Kidney (tissue), 13 donors: ENCODE measurements at regions not wholly inside any gene's neighbourhood (a gene's known extent, or its start where the extent isn't known, plus 50 kb on each side); places are given as distances from the start of the nearest gene placed in this dataset.

Source experiments
- DNase-seq, 5 donors: peaks; one replicate each; pipeline ENCODE4 v3.0.0-alpha.2; 2013 to 2020
- FAIRE-seq: peaks from 2 replicates; lab custom pipeline; 2012; peaks lifted over from hg19 to GRCh38; lab: Jason Lieb, UNC
- H3K27ac ChIP-seq, 2 donors: one replicate each; pipeline ENCODE4 v1.7.0; 2013; ENCODE audit warnings: low read depth in 2 of 2, low read length in 2 of 2, inconsistent platforms in 1 of 2
- H3K27me3 ChIP-seq: one replicate; pipeline ENCODE4 v1.7.1; 2013; ENCODE audit warnings: low read length, inconsistent platforms; ENCODE audit not compliant: control insufficient read depth, insufficient read depth
- H3K36me3 ChIP-seq, 3 donors: one replicate each; pipeline versions ENCODE4 v1.7.0 to v1.7.1; 2013; ENCODE audit warnings: low read length in 3 of 3, control low read depth in 1 of 3, inconsistent platforms in 1 of 3; ENCODE audit not compliant: insufficient read depth in 3 of 3, control insufficient read depth in 2 of 3
- H3K4me1 ChIP-seq, 3 donors: one replicate each; pipeline versions ENCODE4 v1.7.0 to v1.7.1; 2013; ENCODE audit warnings: low read length in 3 of 3, inconsistent platforms in 1 of 3, low read depth in 1 of 3; ENCODE audit not compliant: control insufficient read depth in 2 of 3, insufficient read depth in 2 of 3
- H3K4me3 ChIP-seq, 3 donors: one replicate each; pipeline versions ENCODE4 v1.7.0 to v1.8.1; 2013; ENCODE audit warnings: low read length in 3 of 3, control low read depth in 1 of 3, inconsistent platforms in 1 of 3
- H3K9ac ChIP-seq, 3 donors: one replicate each; pipeline versions ENCODE4 v1.7.0 to v1.7.1; 2013; ENCODE audit warnings: low read length in 3 of 3, control low read depth in 1 of 3, inconsistent platforms in 1 of 3
- H3K9me3 ChIP-seq, 3 donors: one replicate each; pipeline versions ENCODE4 v1.7.0 to v1.7.1; 2013; ENCODE audit warnings: low read length in 3 of 3, control low read depth in 1 of 3, inconsistent platforms in 1 of 3; ENCODE audit not compliant: control insufficient read depth in 2 of 3, insufficient read depth in 1 of 3
- intact Hi-C: fragments of 100-400 bp; cut with DNase I; formaldehyde crosslinking; loops from one replicate; pipeline ENCODE4 v1.11.1; 2022
- TF ChIP-seq, protein P1 (sequence below): IDR thresholded peaks from 3 replicates; pipeline ENCODE4 v1.5.1; 2012; ENCODE audit warnings: mild to moderate bottlenecking, moderate library complexity, borderline replicate concordance; ENCODE audit not compliant: insufficient read depth; ENCODE audit errors: extremely low read depth
- donor health status: control.
- donor health status: control.
- donor health status: control.
- donor health status: control.
- donor health status: control.
- donor health status: DM: yes; HTN: yes; CAD: no.
- donor health status: Normal renal cell carcinoma (clear cell type).

DNA sequence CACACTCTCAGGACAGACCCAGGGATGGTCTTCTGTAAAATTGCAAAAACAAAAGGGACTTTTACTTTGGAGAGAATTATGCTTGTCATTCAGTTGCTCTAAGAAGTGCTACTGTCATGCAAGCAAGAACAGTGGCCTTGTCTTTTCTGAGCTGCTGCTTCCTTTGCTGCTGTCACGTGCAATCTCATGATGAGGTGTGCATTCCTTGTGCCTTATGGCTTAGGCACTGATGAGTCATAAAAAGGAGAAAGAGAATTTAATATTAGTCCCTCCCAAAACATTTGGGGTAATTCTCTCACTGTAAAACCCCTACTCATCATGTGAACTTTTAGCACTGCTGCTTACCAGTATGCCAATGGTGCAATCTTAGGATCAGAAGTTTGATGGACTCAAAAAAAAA is 2051.3 kb downstream of the TP53TG3F start:
- intact Hi-C loops: no loop called here
- TF ChIP-seq, protein P1, sequence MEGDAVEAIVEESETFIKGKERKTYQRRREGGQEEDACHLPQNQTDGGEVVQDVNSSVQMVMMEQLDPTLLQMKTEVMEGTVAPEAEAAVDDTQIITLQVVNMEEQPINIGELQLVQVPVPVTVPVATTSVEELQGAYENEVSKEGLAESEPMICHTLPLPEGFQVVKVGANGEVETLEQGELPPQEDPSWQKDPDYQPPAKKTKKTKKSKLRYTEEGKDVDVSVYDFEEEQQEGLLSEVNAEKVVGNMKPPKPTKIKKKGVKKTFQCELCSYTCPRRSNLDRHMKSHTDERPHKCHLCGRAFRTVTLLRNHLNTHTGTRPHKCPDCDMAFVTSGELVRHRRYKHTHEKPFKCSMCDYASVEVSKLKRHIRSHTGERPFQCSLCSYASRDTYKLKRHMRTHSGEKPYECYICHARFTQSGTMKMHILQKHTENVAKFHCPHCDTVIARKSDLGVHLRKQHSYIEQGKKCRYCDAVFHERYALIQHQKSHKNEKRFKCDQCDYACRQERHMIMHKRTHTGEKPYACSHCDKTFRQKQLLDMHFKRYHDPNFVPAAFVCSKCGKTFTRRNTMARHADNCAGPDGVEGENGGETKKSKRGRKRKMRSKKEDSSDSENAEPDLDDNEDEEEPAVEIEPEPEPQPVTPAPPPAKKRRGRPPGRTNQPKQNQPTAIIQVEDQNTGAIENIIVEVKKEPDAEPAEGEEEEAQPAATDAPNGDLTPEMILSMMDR: no peak
- H3K36me3 ChIP-seq: no peaks in the 10 kb centered on the region

DNA sequence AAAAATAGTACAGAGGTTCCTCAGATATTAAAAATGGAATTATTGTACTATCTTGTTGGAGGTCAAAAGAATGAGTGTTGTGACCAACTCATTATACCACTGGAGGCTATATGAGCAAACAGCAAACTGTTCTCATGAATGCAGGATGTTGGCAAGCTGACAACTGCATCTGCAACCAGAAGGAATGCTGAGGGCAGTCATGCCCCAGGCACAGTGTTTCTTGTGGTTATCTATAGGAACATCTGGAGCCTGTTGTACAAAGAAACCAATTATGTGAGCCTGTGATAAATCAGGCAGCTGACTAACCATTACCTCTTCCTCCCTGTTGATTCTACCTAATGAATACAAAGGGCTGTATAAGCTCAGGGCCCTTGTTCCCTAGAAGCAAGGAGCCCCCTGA is 2057.1 kb downstream of the TP53TG3F start:
- intact Hi-C loops: no loop called here
- FAIRE-seq (no peak), DNase-seq (no peak)
- Histone ChIP-seq H3K9ac (no peak overlapping the region), H3K27me3 (no peaks in the 10 kb centered on the region), H3K27ac (no peak overlapping the region), H3K4me1 (no peaks in the 10 kb centered on the region), H3K36me3 (no peaks in the 10 kb centered on the region), H3K4me3 (no peak overlapping the region), H3K9me3 (peaks cover 0 to 5% (median 0%) of the 10 kb centered on the region in 3 donors)
- TF ChIP-seq, protein P1: no peak

More for the DNA sequence above, 2051.3 kb downstream of the TP53TG3F start:
- Histone ChIP-seq H3K4me1 (no peaks in the 10 kb centered on the region), H3K27ac (no peak overlapping the region), H3K9ac (no peak overlapping the region), H3K4me3 (no peak overlapping the region), H3K9me3 (no peaks in the 10 kb centered on the region), H3K27me3 (no peaks in the 10 kb centered on the region)
- DNase-seq (no peak), FAIRE-seq (no peak)

DNA sequence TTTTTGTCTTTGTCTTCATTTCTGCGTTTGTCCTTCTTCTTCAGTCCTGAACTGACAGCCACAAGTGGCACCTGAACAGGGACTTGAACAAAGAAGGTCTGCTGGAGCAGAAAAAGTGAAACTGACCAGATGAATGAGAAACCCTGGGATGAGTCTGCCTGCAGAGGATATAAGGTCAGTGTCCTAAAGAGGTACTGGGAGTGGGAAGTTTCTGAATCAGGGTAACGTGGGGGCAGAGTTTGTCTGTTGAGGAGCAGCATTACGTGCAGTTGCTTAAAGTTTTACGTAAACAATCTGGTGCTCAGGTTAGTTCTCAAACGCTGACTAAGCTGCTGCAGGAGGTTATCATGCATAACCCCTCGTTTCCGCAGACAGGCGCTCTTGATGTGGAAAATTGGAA is 2057.6 kb downstream of the TP53TG3F start:
- DNase-seq (no peak), FAIRE-seq (no peak)
- Histone ChIP-seq H3K4me1 (no peaks in the 10 kb centered on the region), H3K27me3 (no peaks in the 10 kb centered on the region), H3K4me3 (no peak overlapping the region), H3K27ac (no peak overlapping the region), H3K9ac (no peak overlapping the region), H3K36me3 (no peaks in the 10 kb centered on the region), H3K9me3 (peaks cover 0 to 6% (median 0%) of the 10 kb centered on the region in 3 donors)
- intact Hi-C loops: no loop called here
- TF ChIP-seq, protein P1: no peak

DNA sequence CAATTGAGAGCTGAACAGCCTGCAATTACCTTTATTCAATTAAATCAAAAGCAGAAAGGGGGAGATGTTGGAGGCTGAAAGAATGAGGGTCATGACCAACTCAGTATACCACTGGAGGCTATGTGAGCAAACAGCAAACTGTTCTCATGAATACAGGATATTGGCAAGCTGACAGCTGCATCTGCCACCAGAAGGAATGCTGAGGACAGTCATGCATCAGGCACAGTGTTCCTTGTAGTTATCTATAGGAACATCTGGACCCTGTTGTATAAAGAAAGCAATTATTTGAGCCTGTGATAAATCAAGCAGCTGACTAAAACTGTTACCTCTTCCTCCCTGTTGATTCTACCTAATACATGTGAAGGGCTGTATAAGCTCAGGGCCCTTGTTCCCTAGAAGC is 2064.6 kb downstream of the TP53TG3F start:
- no peaks in the 10 kb centered on the region for H3K27me3 ChIP-seq
- peaks cover 1 to 4% (median 4%) of the 10 kb centered on the region in 3 donors for H3K9me3 ChIP-seq
- no peaks in the 10 kb centered on the region for H3K4me1 ChIP-seq
- H3K4me3 ChIP-seq: no peak overlapping the region
- TF ChIP-seq, protein P1: no peak
- H3K9ac ChIP-seq: no peak overlapping the region
- no peak overlapping the region for H3K27ac ChIP-seq
- FAIRE-seq (no peak), DNase-seq (no peak)
- intact Hi-C loops: no loop called here
- H3K36me3 ChIP-seq: no peaks in the 10 kb centered on the region
